GM23338 (cell line): ENCODE measurements at regions not wholly inside any gene's neighbourhood (a gene's known extent, or its start where the extent isn't known, plus 50 kb on each side); places are given as distances from the start of the nearest gene placed in this dataset.

Experiments
- ATAC-seq: fragments of 200-7000 bp; cut with Tn5 transposase; 3 replicates; pipeline ENCODE4 v1.9.1; 2020
- DNase-seq: peaks from one replicate; pipeline ENCODE4 v3.0.0-alpha.2; 2015; ENCODE audit warnings: low spot score
- H2AFZ ChIP-seq: fragments of 200-600 bp; sonication (generic); 2 replicates; pipeline ENCODE4 v1.8.0; 2016; ENCODE audit warnings: antibody characterized with exemption, mild to moderate bottlenecking, moderate library complexity
- H3F3A ChIP-seq: fragments of 200-600 bp; sonication (generic); replicated peaks from 2 replicates; pipeline ENCODE4 v1.8.0; 2017; ENCODE audit warnings: antibody characterized with exemption, mixed run types, low read depth
- H3K27ac ChIP-seq: fragments of 200-600 bp; sonication (generic); 2 replicates; pipeline ENCODE4 v1.6.1; 2016; ENCODE audit warnings: low read depth
- H3K27me3 ChIP-seq: fragments of 200-600 bp; sonication (generic); 2 replicates; pipeline ENCODE4 v1.8.0; 2016; ENCODE audit warnings: mild to moderate bottlenecking, mixed run types, moderate library complexity; ENCODE audit not compliant: insufficient read depth
- H3K36me3 ChIP-seq: fragments of 200-600 bp; sonication (generic); 2 replicates; pipeline ENCODE4 v1.8.0; 2016; ENCODE audit warnings: mild to moderate bottlenecking; ENCODE audit not compliant: insufficient read depth
- H3K4me1 ChIP-seq: fragments of 200-600 bp; sonication (generic); 2 replicates; pipeline ENCODE4 v1.8.0; 2016; ENCODE audit warnings: mild to moderate bottlenecking, moderate library complexity; ENCODE audit not compliant: insufficient read depth
- H3K4me2 ChIP-seq: fragments of 200-600 bp; sonication (generic); 2 replicates; pipeline ENCODE4 v1.7.1; 2017; ENCODE audit warnings: mixed run types
- H3K4me3 ChIP-seq: fragments of 200-600 bp; sonication (generic); 2 replicates; pipeline ENCODE4 v1.6.1; 2016; ENCODE audit warnings: mixed run types
- H3K79me2 ChIP-seq: fragments of 200-600 bp; sonication (generic); replicated peaks from 2 replicates; pipeline ENCODE4 v1.8.0; 2017; ENCODE audit warnings: mild to moderate bottlenecking; ENCODE audit not compliant: insufficient read depth
- H3K9me2 ChIP-seq: fragments of 200-600 bp; sonication (generic); 2 replicates; pipeline ENCODE4 v1.8.0; 2017; ENCODE audit not compliant: insufficient read depth
- H4K20me1 ChIP-seq: fragments of 200-600 bp; sonication (generic); replicated peaks from 2 replicates; pipeline ENCODE4 v1.8.0; 2017; ENCODE audit warnings: mild to moderate bottlenecking; ENCODE audit not compliant: insufficient read depth
- H3K27ac Mint-ChIP-seq: 2 replicates; pipeline ENCODE4 v1.8.0; 2020; ENCODE audit warnings: inconsistent platforms, mild to moderate bottlenecking, moderate library complexity, mixed read lengths
- H3K27me3 Mint-ChIP-seq: 3 replicates; pipeline ENCODE4 v1.8.0; 2022; ENCODE audit warnings: low read depth, mild to moderate bottlenecking, moderate library complexity, mixed read lengths, inconsistent platforms; ENCODE audit not compliant: insufficient read depth, poor library complexity
- H3K36me3 Mint-ChIP-seq: 3 replicates; pipeline ENCODE4 v1.8.0; 2021; ENCODE audit warnings: low read depth, mild to moderate bottlenecking, inconsistent platforms, moderate library complexity, mixed read lengths
- H3K4me1 Mint-ChIP-seq: 3 replicates; pipeline ENCODE4 v1.8.0; 2020; ENCODE audit warnings: mild to moderate bottlenecking, inconsistent platforms, mixed read lengths
- H3K4me3 Mint-ChIP-seq: 3 replicates; pipeline ENCODE4 v1.8.0; 2021; ENCODE audit warnings: moderate library complexity, mild to moderate bottlenecking, inconsistent platforms, mixed read lengths
- H3K9me3 Mint-ChIP-seq: 3 replicates; pipeline ENCODE4 v1.8.0; 2020; ENCODE audit warnings: moderate library complexity, mild to moderate bottlenecking, inconsistent platforms, mixed read lengths
- CTCF ChIP-seq, 2 experiments: fragments of 200-600 bp in 1 of 2; sonication (generic) in 1 of 2; conservative IDR thresholded peaks; 2 replicates each; pipeline versions ENCODE4 v1.5.1 to v1.6.1; 2016 to 2017; ENCODE audit warnings: antibody characterized with exemption in 2 of 2, low read depth in 2 of 2, mild to moderate bottlenecking in 2 of 2, moderate library complexity in 1 of 2
- ETS1 ChIP-seq: IDR thresholded peaks from 2 replicates; pipeline ENCODE4 v1.6.1; 2016; ENCODE audit warnings: antibody characterized with exemption
- EZH2 ChIP-seq: fragments of 200-600 bp; sonication (generic); IDR thresholded peaks from one replicate; pipeline ENCODE4 v1.8.0; 2017; ENCODE audit warnings: antibody characterized with exemption, mild to moderate bottlenecking, low read depth; ENCODE audit not compliant: unreplicated experiment
- EZH2phosphoT487 ChIP-seq: fragments of 200-600 bp; sonication (generic); IDR thresholded peaks from one replicate; pipeline ENCODE4 v1.8.1; 2018; ENCODE audit warnings: antibody characterized with exemption; ENCODE audit not compliant: unreplicated experiment
- JUNB ChIP-seq: IDR thresholded peaks from one replicate; pipeline ENCODE4 v1.6.1; 2016; ENCODE audit warnings: antibody characterized with exemption; ENCODE audit not compliant: unreplicated experiment
- NANOG ChIP-seq: IDR thresholded peaks from 2 replicates; pipeline ENCODE4 v1.6.1; 2016; ENCODE audit warnings: antibody characterized with exemption, borderline replicate concordance
- REST ChIP-seq: IDR thresholded peaks from one replicate; pipeline ENCODE4 v1.6.1; 2018; ENCODE audit warnings: antibody characterized with exemption; ENCODE audit not compliant: unreplicated experiment
- STAT1 ChIP-seq: IDR thresholded peaks from one replicate; pipeline ENCODE4 v1.6.1; 2016; ENCODE audit warnings: antibody characterized with exemption; ENCODE audit not compliant: unreplicated experiment
- ZNF114 ChIP-seq: fragments of 250-450 bp; sonication (Bioruptor Pico); IDR thresholded peaks from 2 replicates; pipeline ENCODE4 v1.5.0; 2020; ENCODE audit warnings: mild to moderate bottlenecking, moderate library complexity
- ZNF331 ChIP-seq: fragments of 250-450 bp; sonication (Bioruptor Pico); IDR thresholded peaks from 2 replicates; pipeline ENCODE4 v1.5.0; 2020; ENCODE audit warnings: low read depth, mild to moderate bottlenecking, moderate library complexity
- ZNF462 ChIP-seq: fragments of 250-450 bp; sonication (Bioruptor Pico); IDR thresholded peaks from 2 replicates; pipeline ENCODE4 v1.5.0; 2020; ENCODE audit warnings: mild to moderate bottlenecking, moderate library complexity

GRCh38 chr14:44626423-44626822 lies 119.3 kb upstream of the FSCB start:
- no peaks in the 10 kb centered on the region for H3K4me1 Mint-ChIP-seq

More at GRCh38 chr14:44626423-44626822, 119.3 kb upstream of the FSCB start:
- Histone ChIP-seq H3K27ac (no peak overlapping the region), H3K79me2 (no peaks in the 10 kb centered on the region), H3F3A (no peaks in the 10 kb centered on the region), H3K36me3 (no peaks in the 10 kb centered on the region), H3K9me2 (no peaks in the 10 kb centered on the region), H2AFZ (no peak overlapping the region), H3K4me1 (no peaks in the 10 kb centered on the region), H3K27me3 (no peaks in the 10 kb centered on the region), H4K20me1 (no peaks in the 10 kb centered on the region), H3K4me3 (no peak overlapping the region), H3K4me2 (no peak overlapping the region)
- H3K27me3 Mint-ChIP-seq, result no peaks in the 10 kb centered on the region
- no peak overlapping the region for H3K4me3 Mint-ChIP-seq
- DNase-seq (no peak), ATAC-seq (no peak)
- TF ChIP-seq EZH2phosphoT487 (no peak), REST (no peak), ZNF331 (CRISPR knock-in tag) (no peak), EZH2 (no peak), ETS1 (no peak), JUNB (no peak), STAT1 (no peak), ZNF114 (CRISPR knock-in tag) (no peak), ZNF462 (no peak), NANOG (no peak), CTCF (conservative IDR thresholded peaks at IDR 0.05; ENCODE audit: low read depth in 2 of 2) (no peak)
- no peaks in the 10 kb centered on the region for H3K9me3 Mint-ChIP-seq
- no peaks in the 10 kb centered on the region for H3K36me3 Mint-ChIP-seq
- no peak overlapping the region for H3K27ac Mint-ChIP-seq
